Activated CD4-positive, alpha-beta T cell treated with anti-CD3 and anti-CD28 coated beads, Interleukin-2, Interleukin-4, amounts not matched to agents 100 ng/mL and 50 ng/mL, durations not matched to agents 16 hours and 8 hours (primary cell): ENCODE measurements at regions not wholly inside any gene's neighbourhood (a gene's known extent, or its start where the extent isn't known, plus 50 kb on each side); places are given as distances from the start of the nearest gene placed in this dataset.
"Not testable (repeated sequence)": the region's sequence is repeated elsewhere in the genome, so short reads cannot be mapped to it uniquely, and the experiment has no call there.

Experiments
- DNase-seq: peaks from one replicate; pipeline ENCODE4 v3.0.0-alpha.2; 2020; ENCODE audit warnings: low spot score

- DNase-seq: not testable (repeated sequence)
Measured at GRCh38 chr21:5013455-5014304, 5507.7 kb upstream of the TPTE start.

- not testable (repeated sequence) for DNase-seq
Measured at GRCh38 chr21:5015187-5015586, 5506.2 kb upstream of the TPTE start.

DNA sequence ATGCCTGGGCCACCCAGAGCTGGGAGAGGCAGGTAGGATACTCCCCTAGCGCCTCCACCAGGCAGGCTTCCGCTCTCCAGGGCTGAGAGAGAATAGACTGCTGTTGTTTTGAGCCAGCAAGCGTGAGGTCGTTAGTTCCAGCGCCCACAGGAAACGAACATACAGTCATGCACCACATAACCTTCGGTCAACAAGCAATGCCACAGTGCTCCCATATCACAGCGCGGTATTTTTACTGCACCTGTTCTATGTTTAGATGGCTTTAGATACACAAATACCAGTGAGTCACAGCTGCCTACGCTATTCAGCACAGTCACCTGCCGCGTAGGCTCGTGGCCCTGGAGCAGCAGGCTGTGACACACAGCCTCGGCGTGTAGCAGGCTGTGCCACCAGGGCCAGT lies 5502.3 kb upstream of the TPTE start:
- not testable (repeated sequence) for DNase-seq

DNA sequence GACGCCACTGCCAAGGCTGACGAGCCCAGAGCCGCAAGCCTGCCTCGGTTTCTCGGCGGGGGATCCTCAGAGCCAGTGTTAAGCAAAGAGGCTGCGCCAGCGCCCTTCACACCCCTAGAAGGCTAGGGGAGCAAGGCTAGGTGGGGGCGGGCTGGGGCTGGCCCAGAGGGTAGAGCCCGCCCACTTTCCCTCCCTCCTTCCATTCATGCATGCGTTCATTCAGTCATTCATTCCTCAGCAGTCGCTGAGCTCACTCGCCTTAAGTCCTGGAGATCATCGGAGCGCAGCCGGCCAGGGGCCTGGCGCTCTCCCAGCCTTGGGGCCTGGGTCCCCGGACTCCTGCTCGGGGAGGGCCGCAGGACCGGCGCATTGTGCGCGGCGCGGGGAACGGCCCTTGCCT lies 5499.6 kb upstream of the TPTE start:
- DNase-seq: not testable (repeated sequence)

GRCh38 chr21:5022254-5022653 lies 5499.1 kb upstream of the TPTE start:
- DNase-seq: not testable (repeated sequence)

GRCh38 chr21:5022748-5023147 lies 5498.6 kb upstream of the TPTE start:
- not testable (repeated sequence) for DNase-seq

DNA sequence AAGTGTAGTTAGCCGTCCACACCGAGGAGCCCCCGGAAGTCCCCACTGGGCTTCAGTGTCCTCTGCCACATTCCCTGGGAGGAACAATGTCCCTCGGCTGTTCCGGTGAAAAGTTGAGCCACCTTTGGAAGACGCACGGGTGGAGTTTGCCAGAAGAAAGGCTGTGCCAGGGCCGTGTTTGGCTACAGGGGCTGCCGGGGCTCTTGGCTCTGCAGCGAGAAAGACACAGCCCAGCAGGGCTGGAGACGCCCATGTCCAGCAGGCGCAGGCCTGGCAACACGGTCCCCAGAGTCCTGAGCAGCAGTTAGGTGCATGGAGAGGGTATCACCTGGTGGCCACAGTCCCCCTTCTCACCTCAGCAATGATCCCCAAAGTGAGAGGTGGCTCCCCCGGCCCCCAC lies 5486.2 kb upstream of the TPTE start:
- not testable (repeated sequence) for DNase-seq

DNA sequence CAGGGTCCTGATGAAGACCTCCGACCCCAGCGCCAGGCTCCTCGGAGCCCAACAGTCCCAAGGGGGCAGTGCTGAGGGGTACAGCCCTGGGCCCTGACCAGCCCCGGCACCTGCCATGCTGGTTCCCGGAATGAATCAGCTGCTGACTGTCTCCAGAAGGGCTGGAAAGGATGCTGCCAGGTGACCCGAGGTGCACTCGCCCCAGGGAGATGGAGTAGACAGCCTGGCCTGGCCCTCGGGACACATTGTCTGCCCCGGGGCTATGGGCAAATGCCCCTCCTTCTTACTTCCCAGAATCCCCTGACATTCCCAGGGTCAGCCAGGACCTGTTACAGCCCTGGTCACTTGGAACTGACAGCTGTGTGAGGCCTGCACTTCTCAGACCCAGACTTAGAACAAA lies 5485.8 kb upstream of the TPTE start:
- DNase-seq: not testable (repeated sequence)

GRCh38 chr21:5037606-5038331 lies 5483.6 kb upstream of the TPTE start:
- DNase-seq: not testable (repeated sequence)

GRCh38 chr21:5039926-5040325 lies 5481.5 kb upstream of the TPTE start:
- DNase-seq: not testable (repeated sequence)

- not testable (repeated sequence) for DNase-seq
Measured at GRCh38 chr21:5042583-5042982, 5478.8 kb upstream of the TPTE start.

DNA sequence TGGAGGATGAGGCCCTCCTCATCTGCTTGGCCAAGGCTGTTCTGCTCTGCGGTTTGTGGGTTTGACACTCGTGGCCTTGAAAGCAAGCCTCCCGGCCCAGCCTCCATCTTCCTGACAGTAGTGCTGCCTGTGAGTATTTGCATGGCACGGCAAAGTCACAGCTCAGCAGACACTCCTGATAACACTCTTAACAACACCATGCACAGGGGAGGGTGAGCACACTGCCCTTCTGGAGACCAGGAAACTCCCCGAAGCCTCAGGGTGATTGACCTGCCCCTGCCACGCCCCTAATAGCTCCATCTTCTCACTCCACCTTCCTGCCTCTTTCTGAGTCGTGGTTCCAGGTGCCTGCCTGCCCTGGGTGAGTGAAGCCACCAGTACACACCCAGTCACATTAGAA lies 5476.6 kb upstream of the TPTE start:
- DNase-seq: not testable (repeated sequence)

GRCh38 chr21:5051303-5052018 lies 5469.9 kb upstream of the TPTE start:
- DNase-seq: not testable (repeated sequence)

DNA sequence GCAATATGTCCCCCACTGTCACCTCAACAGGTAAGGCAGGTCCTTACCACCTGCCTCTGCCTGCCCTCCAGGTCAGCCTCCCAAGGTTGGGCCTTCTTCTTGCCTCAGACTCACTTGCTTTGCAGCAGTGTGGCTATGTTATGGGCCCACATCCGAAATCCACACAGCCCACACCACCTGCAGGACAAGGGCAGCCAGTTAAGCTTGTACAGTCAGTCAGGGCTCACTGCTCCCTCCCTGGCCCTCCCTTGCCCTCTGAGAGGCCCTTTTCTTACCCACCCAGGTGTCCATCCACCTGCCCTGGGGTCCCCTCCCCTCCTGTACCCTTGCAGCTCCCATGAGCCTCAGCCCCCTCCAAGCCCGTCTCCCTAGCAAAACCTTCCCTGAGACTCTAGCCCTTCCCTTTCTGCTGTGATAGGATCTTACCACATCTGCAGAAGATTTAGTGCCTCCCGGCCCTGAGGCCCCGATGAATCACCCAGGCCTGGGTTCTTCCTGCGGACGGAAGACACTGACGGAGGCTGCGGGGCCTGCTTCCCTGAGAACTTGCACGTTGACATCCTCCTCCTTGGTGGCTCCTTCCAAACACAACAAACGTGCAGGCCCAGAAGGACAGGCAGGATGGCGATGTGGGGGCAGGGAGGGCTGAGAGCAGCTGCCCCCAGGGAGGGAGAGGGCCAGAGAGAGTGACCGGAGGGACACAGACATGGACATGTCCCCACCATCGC lies 5466.2 kb upstream of the TPTE start:
- DNase-seq: not testable (repeated sequence)

- not testable (repeated sequence) for DNase-seq
Measured at GRCh38 chr21:5055996-5056962, 5465.1 kb upstream of the TPTE start.

DNA sequence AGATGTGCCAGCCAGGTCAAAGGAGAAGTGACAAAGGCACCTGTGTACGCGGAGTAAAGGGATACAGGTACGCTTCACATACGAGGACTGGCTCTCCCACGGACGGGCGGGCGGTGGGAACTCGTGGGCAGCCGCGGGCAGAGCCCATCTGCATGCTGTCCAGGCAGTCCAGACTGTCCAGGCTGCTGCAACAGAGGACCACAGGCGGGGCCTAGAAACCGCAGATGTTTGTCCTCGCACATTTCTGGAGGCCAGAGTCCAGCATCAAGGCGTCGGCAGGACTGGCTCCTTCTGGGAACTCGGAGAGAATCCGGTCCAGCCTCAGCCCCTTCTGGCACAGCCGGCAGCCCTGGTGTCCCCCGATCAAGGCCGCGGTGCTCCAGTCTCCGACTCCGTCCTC lies 5464.3 kb upstream of the TPTE start:
- not testable (repeated sequence) for DNase-seq

DNA sequence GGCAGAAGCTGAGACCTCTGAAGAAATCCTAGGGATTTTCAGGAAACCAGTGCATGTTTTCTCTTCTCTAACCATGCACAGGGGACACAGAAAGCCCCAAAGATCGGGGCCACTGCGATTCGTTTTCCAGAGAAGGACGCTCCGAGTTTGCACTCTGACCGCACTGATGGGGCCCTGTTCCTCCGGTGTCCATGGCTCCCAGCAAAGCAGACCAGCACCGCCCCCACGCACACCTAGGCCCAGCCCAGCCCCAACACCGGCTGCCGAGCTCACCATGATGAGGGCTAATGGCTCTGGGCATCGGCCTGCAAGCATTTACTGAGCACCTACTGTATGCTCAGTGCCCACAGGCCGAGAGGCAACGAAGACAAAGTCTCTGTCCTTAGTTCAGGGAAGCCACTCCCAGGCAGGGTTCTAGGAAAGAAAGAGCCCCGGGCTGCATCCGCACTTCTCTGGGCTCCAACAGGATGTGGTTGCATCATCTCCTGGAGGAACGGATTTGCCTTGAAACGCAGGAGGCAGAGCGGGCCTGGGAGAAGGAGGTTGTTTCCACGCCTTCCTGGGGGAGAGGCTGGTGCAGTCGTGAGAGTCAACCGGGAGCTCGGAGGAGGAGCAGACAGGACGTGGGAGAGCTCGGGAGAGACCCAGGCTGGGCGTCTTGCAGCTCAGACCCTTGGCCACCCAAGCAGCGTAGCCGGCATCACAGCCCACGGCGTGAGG lies 5460.9 kb upstream of the TPTE start:
- not testable (repeated sequence) for DNase-seq

DNA sequence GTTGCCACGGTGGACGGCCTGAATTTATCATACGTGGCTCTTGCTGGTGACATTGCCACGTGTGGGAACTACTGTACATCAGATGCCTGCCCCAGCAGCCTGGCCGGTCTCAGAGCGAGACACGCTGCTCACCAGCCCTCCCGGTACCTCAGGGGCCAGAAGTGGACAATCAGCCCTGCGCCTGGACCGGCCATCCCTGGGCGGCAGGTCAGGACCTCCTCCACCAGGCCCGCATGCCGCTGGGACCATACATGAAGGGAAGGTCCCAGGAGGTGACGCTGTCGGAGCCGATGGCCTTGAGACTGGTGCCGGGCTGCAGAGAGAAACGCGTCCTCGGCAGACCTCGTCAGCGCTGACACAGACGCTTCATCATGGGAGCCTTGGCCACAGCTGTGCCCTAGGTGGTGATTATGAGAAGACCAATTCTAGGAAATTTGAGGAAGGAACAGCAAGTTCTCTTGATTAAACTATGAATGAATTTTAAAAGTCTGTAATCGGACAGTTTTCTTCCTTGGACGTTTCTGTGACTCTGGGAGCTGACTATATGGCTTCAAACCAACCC lies 5456.7 kb upstream of the TPTE start:
- DNase-seq: not testable (repeated sequence)
